ENCODE measurements at regions not wholly inside any gene's neighbourhood (a gene's known extent, or its start where the extent isn't known, plus 50 kb on each side); places are given as distances from the start of the nearest gene placed in this dataset.

DNA sequence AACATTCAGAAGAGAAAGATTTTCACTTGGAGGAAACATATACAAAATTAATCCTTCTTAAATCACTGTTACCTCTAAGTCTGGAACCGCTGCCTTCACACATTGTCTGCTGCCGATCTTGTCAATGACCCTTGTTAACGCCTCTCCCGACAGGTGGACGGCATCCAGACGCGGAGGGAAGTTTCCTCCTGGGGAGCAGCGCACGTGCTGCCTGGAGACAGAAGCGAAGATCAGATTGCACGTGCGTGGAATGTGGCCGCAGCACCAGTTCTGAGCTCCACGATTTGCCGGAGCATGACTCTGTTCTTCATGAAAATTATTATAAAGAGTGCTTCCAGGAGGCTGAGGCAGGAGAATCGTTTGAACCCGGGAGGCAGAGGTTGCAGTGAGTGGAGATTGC lies 183.6 kb upstream of the IRX4 start:
- TF ChIP-seq POLR2A (IDR thresholded peaks at IDR 0.05): no peak
- TF ChIP-seq, protein P1, sequence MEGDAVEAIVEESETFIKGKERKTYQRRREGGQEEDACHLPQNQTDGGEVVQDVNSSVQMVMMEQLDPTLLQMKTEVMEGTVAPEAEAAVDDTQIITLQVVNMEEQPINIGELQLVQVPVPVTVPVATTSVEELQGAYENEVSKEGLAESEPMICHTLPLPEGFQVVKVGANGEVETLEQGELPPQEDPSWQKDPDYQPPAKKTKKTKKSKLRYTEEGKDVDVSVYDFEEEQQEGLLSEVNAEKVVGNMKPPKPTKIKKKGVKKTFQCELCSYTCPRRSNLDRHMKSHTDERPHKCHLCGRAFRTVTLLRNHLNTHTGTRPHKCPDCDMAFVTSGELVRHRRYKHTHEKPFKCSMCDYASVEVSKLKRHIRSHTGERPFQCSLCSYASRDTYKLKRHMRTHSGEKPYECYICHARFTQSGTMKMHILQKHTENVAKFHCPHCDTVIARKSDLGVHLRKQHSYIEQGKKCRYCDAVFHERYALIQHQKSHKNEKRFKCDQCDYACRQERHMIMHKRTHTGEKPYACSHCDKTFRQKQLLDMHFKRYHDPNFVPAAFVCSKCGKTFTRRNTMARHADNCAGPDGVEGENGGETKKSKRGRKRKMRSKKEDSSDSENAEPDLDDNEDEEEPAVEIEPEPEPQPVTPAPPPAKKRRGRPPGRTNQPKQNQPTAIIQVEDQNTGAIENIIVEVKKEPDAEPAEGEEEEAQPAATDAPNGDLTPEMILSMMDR (IDR thresholded peaks at IDR 0.05): no peak

Measured in body of pancreas (tissue), 4 donors.